K562 (cell line): ENCODE measurements at regions not wholly inside any gene's neighbourhood (a gene's known extent, or its start where the extent isn't known, plus 50 kb on each side); places are given as distances from the start of the nearest gene placed in this dataset.

Source experiments
- ATAC-seq: fragments of 200-7000 bp; cut with Tn5 transposase; 3 replicates; pipeline ENCODE4 v1.9.1; 2020; ENCODE audit warnings: moderate library complexity
- BruUV-seq: library from RNA; stranded (reverse); fragments of 400-500 nt; replicated peaks from 2 replicates; lab custom pipeline; 2021; lab: Mats Ljungman, UMichigan
- CTCF ChIA-PET: fragments of 300-600 bp; formaldehyde crosslinking; extraction: SDS; loops from one replicate; lab custom pipeline; 2021; ENCODE audit warnings: low intra/inter-chr PET ratio; lab: Yijun Ruan, JAX
- POLR2A ChIA-PET: fragments of 300-600, 350-650 bp; sonication (Branson Sonifier 250); formaldehyde crosslinking; extraction: SDS; loops from one replicate; lab custom pipeline; 2021; ENCODE audit warnings: antibody characterized with exemption, inconsistent platforms; lab: Yijun Ruan, JAX
- DNase-seq, 4 experiments: peaks; one replicate each; pipeline versions ENCODE4 v3.0.0 to v3.0.0-alpha.2; 2011 to 2018; ENCODE audit warnings: low spot score in 3 of 4, mixed read lengths in 3 of 4; ENCODE audit errors: extremely low read depth in 1 of 4
- FAIRE-seq: peaks from 2 replicates; lab custom pipeline; 2011; peaks lifted over from hg19 to GRCh38; lab: Jason Lieb, UNC
- H2AFZ ChIP-seq: 2 replicates; pipeline ENCODE4 v1.6.0; 2011; ENCODE audit warnings: low read depth, low read length, control low read depth, inconsistent platforms
- H3K27ac ChIP-seq: fragments of 200-600 bp; 3 replicates; pipeline ENCODE4 v1.8.0; 2011; ENCODE audit warnings: low read depth, mild to moderate bottlenecking, control low read depth, inconsistent platforms, low read length, moderate library complexity, mixed read lengths; ENCODE audit errors: extremely low read depth
- H3K27me3 ChIP-seq, 2 experiments: fragments of 300-600 bp in 1 of 2; 2 replicates in 1 of 2; 3 replicates in 1 of 2; pipeline versions ENCODE4 v1.6.0 to v1.8.0; 2011; ENCODE audit warnings: inconsistent platforms in 2 of 2, low read length in 2 of 2, mild to moderate bottlenecking in 1 of 2, mixed read lengths in 1 of 2, moderate library complexity in 1 of 2; ENCODE audit not compliant: control insufficient read depth in 2 of 2, insufficient read depth in 2 of 2
- H3K36me3 ChIP-seq: fragments of 300-600 bp; 3 replicates; pipeline ENCODE4 v1.8.0; 2011; ENCODE audit warnings: mild to moderate bottlenecking, low read length, inconsistent platforms; ENCODE audit not compliant: control insufficient read depth, insufficient read depth
- H3K4me1 ChIP-seq, 2 experiments: fragments of 200-600 bp in 1 of 2; replicated peaks in 1 of 2; 2 replicates in 1 of 2; 3 replicates in 1 of 2; pipeline versions ENCODE4 v1.5.1 to v1.8.0; 2011; ENCODE audit warnings: inconsistent platforms in 2 of 2, low read length in 2 of 2, mild to moderate bottlenecking in 1 of 2, mixed read lengths in 1 of 2, moderate library complexity in 1 of 2; ENCODE audit not compliant: control insufficient read depth in 2 of 2, insufficient read depth in 2 of 2
- H3K4me2 ChIP-seq: 2 replicates; pipeline ENCODE4 v1.6.1; 2011; ENCODE audit warnings: low read length, control low read depth, inconsistent platforms, mixed read lengths; ENCODE audit not compliant: insufficient read depth
- H3K4me3 ChIP-seq: fragments of 200-600 bp; sonication (generic), shearing (Covaris generic); 2 replicates; pipeline ENCODE4 v1.5.1; 2016; ENCODE audit warnings: control low read depth, inconsistent platforms
- H3K79me2 ChIP-seq: fragments of 200-600 bp; 3 replicates; pipeline ENCODE4 v1.8.0; 2011; ENCODE audit warnings: low read length, inconsistent platforms; ENCODE audit not compliant: control insufficient read depth, insufficient read depth
- H3K9ac ChIP-seq, 2 experiments: 2 replicates each; pipeline versions ENCODE4 v1.6.0 to v1.6.1; 2011; ENCODE audit warnings: low read depth in 2 of 2, low read length in 2 of 2, control low read depth in 1 of 2, inconsistent platforms in 1 of 2, mild to moderate bottlenecking in 1 of 2, mixed read lengths in 1 of 2; ENCODE audit not compliant: insufficient read depth in 1 of 2
- H3K9me1 ChIP-seq: one replicate; pipeline ENCODE4 v1.6.0; 2011; ENCODE audit warnings: inconsistent platforms, mild to moderate bottlenecking, low read length, moderate library complexity; ENCODE audit not compliant: control insufficient read depth, insufficient read depth
- H3K9me3 ChIP-seq: replicated peaks from 2 replicates; pipeline ENCODE4 v1.5.1; 2011; ENCODE audit warnings: low read depth, low read length, inconsistent platforms; ENCODE audit not compliant: control insufficient read depth, insufficient read depth
- H4K20me1 ChIP-seq: replicated peaks from 2 replicates; pipeline ENCODE4 v1.6.1; 2011; ENCODE audit warnings: low read length, inconsistent platforms, mixed read lengths; ENCODE audit not compliant: control insufficient read depth, insufficient read depth
- BMI1 ChIP-seq: fragments of 150-350 bp; IDR thresholded peaks from 2 replicates; pipeline ENCODE4 v1.6.1; 2014; ENCODE audit warnings: low read length
- DPF2 ChIP-seq: fragments of 450-650 bp; IDR thresholded peaks from 2 replicates; pipeline ENCODE4 v1.6.1; 2016
- E2F5 ChIP-seq: sonication (generic); formaldehyde crosslinking; IDR thresholded peaks from 2 replicates; pipeline ENCODE4 v1.8.0; 2022; ENCODE audit warnings: mild to moderate bottlenecking, missing genetic modification reagents
- FOS ChIP-seq: IDR thresholded peaks from 3 replicates; pipeline ENCODE4 v1.6.1; 2011; ENCODE audit not compliant: insufficient read length; ENCODE audit errors: extremely low read depth
- FOXK2 ChIP-seq, 2 experiments: fragments of 450-650 bp; IDR thresholded peaks in 1 of 2; conservative IDR thresholded peaks in 1 of 2; 2 replicates each; pipeline ENCODE4 v1.6.1; 2016; ENCODE audit warnings: low read depth in 2 of 2, mild to moderate bottlenecking in 1 of 2
- GABPB1 ChIP-seq: sonication (generic); formaldehyde crosslinking; IDR thresholded peaks from 2 replicates; pipeline ENCODE4 v1.8.0; 2022; ENCODE audit warnings: mild to moderate bottlenecking, missing genetic modification reagents
- HDAC2 ChIP-seq: fragments of 450-650 bp; IDR thresholded peaks from 2 replicates; pipeline ENCODE4 v1.6.1; 2016; ENCODE audit warnings: mild to moderate bottlenecking
- IRF9 ChIP-seq: fragments of 450-650 bp; IDR thresholded peaks from 2 replicates; pipeline ENCODE4 v1.6.1; 2016; ENCODE audit warnings: missing biosample characterization, missing genetic modification characterization
- KAT2B ChIP-seq: IDR thresholded peaks from one replicate; pipeline ENCODE4 v1.6.1; 2012; ENCODE audit warnings: low read depth, mild to moderate bottlenecking, control low read depth, inconsistent platforms, low read length, moderate library complexity
- L3MBTL2 ChIP-seq: fragments of 450-650 bp; IDR thresholded peaks from 2 replicates; pipeline ENCODE4 v1.6.1; 2016; ENCODE audit warnings: mild to moderate bottlenecking, moderate library complexity
- NCOA6 ChIP-seq: fragments of 450-650 bp; IDR thresholded peaks from 2 replicates; pipeline ENCODE4 v1.6.1; 2017; ENCODE audit warnings: mild to moderate bottlenecking
- PHF20 ChIP-seq: fragments of 450-650 bp; IDR thresholded peaks from 2 replicates; pipeline ENCODE4 v1.6.1; 2018; ENCODE audit not compliant: partially characterized antibody
- PHF21A ChIP-seq: fragments of 450-650 bp; IDR thresholded peaks from 2 replicates; pipeline ENCODE4 v1.6.1; 2017; ENCODE audit warnings: low read depth, borderline replicate concordance
- SNRNP70 ChIP-seq: fragments of 200-400 bp; formaldehyde crosslinking; optimal IDR thresholded peaks from 2 replicates; pipeline ENCODE3; 2017; ENCODE audit warnings: low read depth, low read length
- ZBTB1 ChIP-seq: sonication (generic); formaldehyde crosslinking; IDR thresholded peaks from 2 replicates; pipeline ENCODE4 v1.8.1; 2023; ENCODE audit warnings: missing genetic modification reagents, low read depth, mild to moderate bottlenecking, borderline replicate concordance
- ZNF395 ChIP-seq: fragments of 200-800 bp; sonication (Bioruptor generic); IDR thresholded peaks from 2 replicates; pipeline ENCODE4 v1.6.1; 2017; ENCODE audit warnings: missing genetic modification characterization, missing compliant biosample characterization
- ZSCAN32 ChIP-seq: fragments of 450-650 bp; formaldehyde crosslinking; IDR thresholded peaks from 2 replicates; pipeline ENCODE4 v1.4.0; 2020; ENCODE audit warnings: mild to moderate bottlenecking, moderate library complexity
- WGBS: fragments of 100-300 bp; shearing (Covaris generic); methylation state at CpG from one replicate; pipeline ENCODE4 v1.1.6; 2016; ENCODE audit warnings: low coverage, mixed read lengths; ENCODE audit not compliant: insufficient coverage; ENCODE audit errors: missing lambda C conversion rate; 5-methylcytosine and 5-hydroxymethylcytosine counted together
- in situ Hi-C: fragments of 300-500 bp; cut with MboI; formaldehyde crosslinking; loops from 4 replicates; pipeline ENCODE4 v1.15.0; 2018; ENCODE audit warnings: inconsistent platforms, mixed read lengths
- intact Hi-C: fragments of 100-400 bp; cut with micrococcal nuclease; formaldehyde crosslinking; loops from 2 replicates; pipeline ENCODE4 v1.14.2; 2022

GRCh38 chr1:98364544-98364943, 297.0 kb upstream of the SNX7 start:
- Histone ChIP-seq H3K27ac (no peak overlapping the region), H2AFZ (no peak overlapping the region), H3K79me2 (no peaks in the 10 kb centered on the region), H3K4me2 (no peak overlapping the region), H3K27me3 (no peaks in the 10 kb centered on the region), H3K9me3 (no peaks in the 10 kb centered on the region), H3K36me3 (no peaks in the 10 kb centered on the region), H3K9ac (no peak overlapping the region), H4K20me1 (no peaks in the 10 kb centered on the region), H3K4me1 (no peaks in the 10 kb centered on the region), H3K4me3 (no peak overlapping the region), H3K9me1 (no peaks in the 10 kb centered on the region)
- no peak for DNase-seq
- BruUV-seq, result no TSS peak
- intact Hi-C loops, result no loop called here
- POLR2A ChIA-PET, result no interaction called here
- in situ Hi-C loops, result no loop called here
- 8% methylated on average over 1 of the region's 1 CpG for WGBS
- no peak for FAIRE-seq
- TF ChIP-seq BMI1, result no peak
- TF ChIP-seq E2F5, result no peak
- no peak for TF ChIP-seq SNRNP70
- TF ChIP-seq HDAC2, result no peak
- no peak for TF ChIP-seq FOS
- no peak for TF ChIP-seq PHF21A
- TF ChIP-seq KAT2B, result no peak
- TF ChIP-seq, all 486 proteins: peak for 0
- no peak for ATAC-seq
- CTCF ChIA-PET, result no interaction called here

GRCh38 chr1:98360864-98361263, 300.7 kb upstream of the SNX7 start:
- FAIRE-seq (no peak), DNase-seq (no peak), ATAC-seq (no peak)
- Histone ChIP-seq H3K79me2 (no peaks in the 10 kb centered on the region), H3K9ac (no peak overlapping the region), H3K36me3 (no peaks in the 10 kb centered on the region), H3K9me1 (no peaks in the 10 kb centered on the region), H3K9me3 (no peaks in the 10 kb centered on the region), H3K27ac (no peak overlapping the region), H3K4me3 (no peak overlapping the region), H4K20me1 (no peaks in the 10 kb centered on the region), H3K27me3 (no peaks in the 10 kb centered on the region), H2AFZ (no peak overlapping the region), H3K4me2 (no peak overlapping the region), H3K4me1 (no peaks in the 10 kb centered on the region)
- POLR2A ChIA-PET, result no interaction called here
- in situ Hi-C loops, result no loop called here
- intact Hi-C loops, result no loop called here
- BruUV-seq, result no TSS peak
- 3% methylated on average over 2 of the region's 2 CpGs for WGBS
- CTCF ChIA-PET, result no interaction called here
- TF ChIP-seq PHF20 (no peak), ZNF395 (no peak), NCOA6 (no peak), L3MBTL2 (no peak), ZBTB1 (CRISPR knock-in tag) (no peak), DPF2 (no peak), ZSCAN32 (no peak), FOXK2 (conservative IDR thresholded peaks at IDR 0.05 in 1 of 2, IDR thresholded peaks at IDR 0.05 in 1 of 2; ENCODE audit: low read depth in 2 of 2) (no peak), GABPB1 (CRISPR knock-in tag) (no peak), IRF9 (tag) (no peak)
